NCI-H2227 (cell line): ENCODE measurements at regions not wholly inside any gene's neighbourhood (a gene's known extent, or its start where the extent isn't known, plus 50 kb on each side); places are given as distances from the start of the nearest gene placed in this dataset.

Source experiments
- DNase-seq: peaks from one replicate; lab custom pipeline; 2025; ENCODE audit not compliant: unreplicated experiment; lab: John Stamatoyannopoulos, UW

GRCh38 chr2:144715992-144716391, 196.1 kb upstream of the ZEB2 start:
- DNase-seq, result no peak

- no peak for DNase-seq
These were observed 193.5 kb upstream of the ZEB2 start for GRCh38 chr2:144713410-144713809.

- DNase-seq, result no peak
These were observed 192.6 kb upstream of the ZEB2 start for GRCh38 chr2:144712550-144712940.

- no peak for DNase-seq
These were observed 192.0 kb upstream of the ZEB2 start for GRCh38 chr2:144711630-144712549.

GRCh38 chr2:144711084-144711483, 191.2 kb upstream of the ZEB2 start:
- DNase-seq, result no peak

GRCh38 chr2:144708626-144709025, 188.7 kb upstream of the ZEB2 start:
- no peak for DNase-seq

GRCh38 chr2:144707736-144708326, 187.9 kb upstream of the ZEB2 start:
- DNase-seq, result no peak

GRCh38 chr2:144706647-144707046, 186.7 kb upstream of the ZEB2 start:
- DNase-seq, result no peak

- DNase-seq, result no peak
These were observed 185.7 kb upstream of the ZEB2 start for GRCh38 chr2:144705328-144706245.

- no peak for DNase-seq
These were observed 184.8 kb upstream of the ZEB2 start for GRCh38 chr2:144704709-144705095.

- no peak for DNase-seq
These were observed 184.2 kb upstream of the ZEB2 start for GRCh38 chr2:144703852-144704708.

GRCh38 chr2:144702051-144702450, 182.1 kb upstream of the ZEB2 start:
- no peak for DNase-seq

GRCh38 chr2:144701259-144701658, 181.3 kb upstream of the ZEB2 start:
- DNase-seq, result no peak

GRCh38 chr2:144698156-144698555, 178.2 kb upstream of the ZEB2 start:
- no peak for DNase-seq

- DNase-seq, result no peak
These were observed 175.7 kb upstream of the ZEB2 start for GRCh38 chr2:144695657-144696056.

GRCh38 chr2:144694456-144694855, 174.5 kb upstream of the ZEB2 start:
- DNase-seq, result no peak

GRCh38 chr2:144693179-144693578, 173.3 kb upstream of the ZEB2 start:
- no peak for DNase-seq

GRCh38 chr2:144692661-144693060, 172.7 kb upstream of the ZEB2 start:
- no peak for DNase-seq

- no peak for DNase-seq
These were observed 170.9 kb upstream of the ZEB2 start for GRCh38 chr2:144690771-144691170.

GRCh38 chr2:144686518-144687215, 166.7 kb upstream of the ZEB2 start:
- DNase-seq, result no peak
